H9 (cell line): ENCODE measurements at regions not wholly inside any gene's neighbourhood (a gene's known extent, or its start where the extent isn't known, plus 50 kb on each side); places are given as distances from the start of the nearest gene placed in this dataset.

Experiments used
- DNase-seq: peaks from one replicate; pipeline ENCODE4 v3.0.0-alpha.2; 2017
- H2AFZ ChIP-seq: one replicate; pipeline ENCODE4 v1.6.1; 2013; ENCODE audit warnings: mild to moderate bottlenecking, low read length, control low read depth, moderate library complexity
- H2AK5ac ChIP-seq: 2 replicates; pipeline ENCODE4 v1.6.1; 2013; ENCODE audit warnings: low read length, control low read depth, mixed read lengths; ENCODE audit not compliant: insufficient read length
- H2BK120ac ChIP-seq: one replicate; pipeline ENCODE4 v1.6.1; 2013; ENCODE audit warnings: low read depth, mild to moderate bottlenecking, low read length, control low read depth, inconsistent platforms; ENCODE audit not compliant: poor library complexity, severe bottlenecking
- H2BK12ac ChIP-seq: 2 replicates; pipeline ENCODE4 v1.6.1; 2013; ENCODE audit warnings: low read length, control low read depth, mixed read lengths, low read depth; ENCODE audit not compliant: insufficient read length
- H2BK15ac ChIP-seq: 2 replicates; pipeline ENCODE4 v1.6.1; 2013; ENCODE audit warnings: low read depth, low read length, control low read depth
- H2BK20ac ChIP-seq: one replicate; pipeline ENCODE4 v1.6.1; 2013; ENCODE audit warnings: low read depth, mild to moderate bottlenecking, low read length, control low read depth, inconsistent platforms; ENCODE audit not compliant: poor library complexity, severe bottlenecking
- H2BK5ac ChIP-seq: 2 replicates; pipeline ENCODE4 v1.6.1; 2013; ENCODE audit warnings: low read length, control low read depth, mixed read lengths; ENCODE audit not compliant: insufficient read length
- H3K14ac ChIP-seq: 2 replicates; pipeline ENCODE4 v1.6.1; 2013; ENCODE audit warnings: low read length, control low read depth; ENCODE audit not compliant: insufficient read depth
- H3K18ac ChIP-seq: 2 replicates; pipeline ENCODE4 v1.6.1; 2013; ENCODE audit warnings: low read depth, mild to moderate bottlenecking, mixed read lengths, low read length, control low read depth; ENCODE audit not compliant: insufficient read length
- H3K23ac ChIP-seq: 2 replicates; pipeline ENCODE4 v1.6.1; 2013; ENCODE audit warnings: low read length, control low read depth, mixed read lengths, low read depth; ENCODE audit not compliant: insufficient read length
- H3K23me2 ChIP-seq: 2 replicates; pipeline ENCODE4 v1.6.1; 2013; ENCODE audit warnings: low read depth, mild to moderate bottlenecking, mixed read lengths, low read length, control low read depth; ENCODE audit not compliant: insufficient read length, poor library complexity, severe bottlenecking
- H3K27ac ChIP-seq: 2 replicates; pipeline ENCODE4 v1.5.1; 2013; ENCODE audit warnings: low read length, control low read depth, mixed read lengths, low read depth; ENCODE audit not compliant: insufficient read length
- H3K27me3 ChIP-seq: 2 replicates; pipeline ENCODE4 v1.6.1; 2013; ENCODE audit warnings: low read length, control low read depth, inconsistent platforms; ENCODE audit not compliant: insufficient read depth
- H3K4ac ChIP-seq: 2 replicates; pipeline ENCODE4 v1.6.1; 2013; ENCODE audit warnings: low read depth, mild to moderate bottlenecking, control low read depth, inconsistent platforms, low read length, moderate library complexity
- H3K4me1 ChIP-seq: 2 replicates; pipeline ENCODE4 v1.6.1; 2013; ENCODE audit warnings: low read length, control low read depth, inconsistent platforms; ENCODE audit not compliant: insufficient read depth
- H3K4me2 ChIP-seq: 2 replicates; pipeline ENCODE4 v1.6.1; 2013; ENCODE audit warnings: low read length, control low read depth, mixed read lengths; ENCODE audit not compliant: insufficient read length, insufficient read depth
- H3K56ac ChIP-seq: 2 replicates; pipeline ENCODE4 v1.6.1; 2013; ENCODE audit warnings: low read depth, mild to moderate bottlenecking, mixed read lengths, low read length, control low read depth; ENCODE audit not compliant: insufficient read length
- H3K79me1 ChIP-seq: 2 replicates; pipeline ENCODE4 v1.6.1; 2013; ENCODE audit warnings: low read depth, mild to moderate bottlenecking, moderate library complexity, low read length, control low read depth, inconsistent platforms; ENCODE audit not compliant: insufficient read depth, poor library complexity, severe bottlenecking
- H3K79me2 ChIP-seq: 2 replicates; pipeline ENCODE4 v1.6.1; 2013; ENCODE audit warnings: low read length, control low read depth, inconsistent platforms; ENCODE audit not compliant: insufficient read depth
- H3K9ac ChIP-seq: 2 replicates; pipeline ENCODE4 v1.6.1; 2013; ENCODE audit warnings: low read length, control low read depth, mixed read lengths; ENCODE audit not compliant: insufficient read length; ENCODE audit errors: extremely low read depth
- H3K9me3 ChIP-seq: one replicate; pipeline ENCODE4 v1.6.1; 2013; ENCODE audit warnings: low read depth, low read length, inconsistent platforms; ENCODE audit not compliant: control insufficient read depth
- H3T11ph ChIP-seq: one replicate; pipeline ENCODE4 v1.6.1; 2013; ENCODE audit warnings: mild to moderate bottlenecking, low read length, control low read depth, inconsistent platforms
- H4K20me1 ChIP-seq: one replicate; pipeline ENCODE4 v1.6.1; 2013; ENCODE audit not compliant: control insufficient read depth, insufficient read length, insufficient read depth
- H4K5ac ChIP-seq: 2 replicates; pipeline ENCODE4 v1.6.1; 2013; ENCODE audit warnings: low read depth, mild to moderate bottlenecking, mixed read lengths, low read length, control low read depth; ENCODE audit not compliant: insufficient read length
- H4K8ac ChIP-seq: replicated peaks from 2 replicates; pipeline ENCODE4 v1.6.1; 2013; ENCODE audit warnings: low read length, control low read depth, mixed read lengths, low read depth; ENCODE audit not compliant: insufficient read length
- H4K91ac ChIP-seq: 2 replicates; pipeline ENCODE4 v1.6.1; 2013; ENCODE audit warnings: low read depth, mild to moderate bottlenecking, moderate library complexity, mixed read lengths, low read length, control low read depth; ENCODE audit not compliant: insufficient read length
- H3K27ac Mint-ChIP-seq, 3 experiments: 2 replicates in 2 of 3; 3 replicates in 1 of 3; pipeline ENCODE4 v1.8.0; 2020 to 2021; ENCODE audit warnings: mixed read lengths in 3 of 3, mild to moderate bottlenecking in 1 of 3, moderate library complexity in 1 of 3
- H3K27me3 Mint-ChIP-seq: 2 replicates; pipeline ENCODE4 v1.8.0; 2021; ENCODE audit warnings: low read depth, mild to moderate bottlenecking, moderate library complexity, mixed read lengths
- H3K36me3 Mint-ChIP-seq, 3 experiments: 2 replicates in 2 of 3; 3 replicates in 1 of 3; pipeline ENCODE4 v1.8.0; 2020 to 2021; ENCODE audit warnings: low read depth in 3 of 3, mixed read lengths in 3 of 3; ENCODE audit not compliant: insufficient read depth in 1 of 3
- H3K4me1 Mint-ChIP-seq, 2 experiments: 2 replicates each; pipeline ENCODE4 v1.8.0; 2020; ENCODE audit warnings: mixed read lengths in 2 of 2
- H3K4me3 Mint-ChIP-seq, 2 experiments: 2 replicates in 1 of 2; 3 replicates in 1 of 2; pipeline ENCODE4 v1.8.0; 2020 to 2021; ENCODE audit warnings: mild to moderate bottlenecking in 2 of 2, mixed read lengths in 2 of 2, moderate library complexity in 1 of 2
- H3K9me3 Mint-ChIP-seq, 2 experiments: 2 replicates in 1 of 2; 3 replicates in 1 of 2; pipeline ENCODE4 v1.8.0; 2020; ENCODE audit warnings: mild to moderate bottlenecking in 2 of 2, mixed read lengths in 2 of 2, moderate library complexity in 1 of 2
- WGBS: extraction: QIAGEN DNeasy Blood & Tissue Kit; methylation state at CpG from one replicate; pipeline ENCODE4 v1.1.7; 2013; ENCODE audit warnings: missing lambda C conversion rate, low lambda C conversion rate, mixed read lengths; ENCODE audit not compliant: insufficient read length; ENCODE audit errors: extremely low coverage; 5-methylcytosine and 5-hydroxymethylcytosine counted together
- TF ChIP-seq, protein P1 (sequence below): fragments of 200-600 bp; sonication (generic); conservative IDR thresholded peaks from 3 replicates; pipeline ENCODE4 v1.8.0; 2021; ENCODE audit warnings: antibody characterized with exemption, mild to moderate bottlenecking

DNA sequence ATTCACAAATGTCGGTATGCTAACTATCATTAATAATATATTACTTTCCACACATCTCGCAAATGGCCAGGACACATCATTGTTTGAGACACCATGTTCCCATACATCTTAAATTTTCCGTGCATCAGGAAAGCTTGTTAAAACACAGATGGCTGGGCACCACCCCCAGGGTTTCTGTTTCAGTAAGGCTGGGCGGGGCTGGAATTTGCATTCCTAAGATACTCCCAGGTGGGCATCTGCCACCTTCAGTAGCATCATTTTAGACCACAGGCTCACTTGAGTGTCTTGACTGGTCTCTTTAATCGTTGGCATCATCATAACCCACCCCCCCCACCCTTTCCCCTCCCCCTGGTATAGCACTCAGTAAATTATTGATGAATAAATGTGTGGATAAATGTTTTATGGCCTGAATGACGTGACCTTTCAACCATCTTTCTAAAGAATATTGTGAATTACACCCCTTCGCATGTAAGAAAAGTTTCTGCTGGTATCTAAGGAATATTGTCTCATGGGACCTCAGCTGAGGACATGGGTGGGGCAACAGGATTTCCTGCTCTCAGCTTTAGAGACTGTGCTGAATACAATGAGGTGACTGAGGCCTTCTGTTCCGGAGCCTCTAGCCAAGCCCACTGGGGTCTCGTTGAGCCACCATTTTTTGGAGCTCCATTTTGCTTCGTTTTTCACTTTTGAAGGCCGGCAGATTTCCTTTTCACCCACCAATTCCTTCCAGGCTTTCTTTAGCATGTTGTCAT is 124.1 kb upstream of the NEDD9 start:
- no peaks in the 10 kb centered on the region for H3K23me2 ChIP-seq
- Mint-ChIP-seq H3K9me3 (no peaks in the 10 kb centered on the region; a peak in 2 of 5 replicates), H3K27ac (no peak overlapping the region), H3K4me1 (peaks cover 2 to 5% of the 10 kb centered on the region in 2 experiments; a peak in 1 of 4 replicates), H3K27me3 (no peaks in the 10 kb centered on the region), H3K4me3 (no peak overlapping the region), H3K36me3 (no peaks in the 10 kb centered on the region; a peak in 1 of 7 replicates)
- no peak overlapping the region for H2BK15ac ChIP-seq
- H3K27me3 ChIP-seq: no peaks in the 10 kb centered on the region
- no peak overlapping the region for H4K5ac ChIP-seq
- no peaks in the 10 kb centered on the region for H3K79me1 ChIP-seq
- H3K14ac ChIP-seq: no peak overlapping the region
- H3K18ac ChIP-seq: no peak overlapping the region
- H2AFZ ChIP-seq: no peak overlapping the region
- H2BK20ac ChIP-seq: no peak overlapping the region
- H3T11ph ChIP-seq: no peak overlapping the region
- H2BK12ac ChIP-seq: no peak overlapping the region
- no peaks in the 10 kb centered on the region for H3K9me3 ChIP-seq
- H3K27ac ChIP-seq: no peak overlapping the region
- H3K56ac ChIP-seq: no peak overlapping the region
- no peak overlapping the region for H3K4me2 ChIP-seq
- no peak overlapping the region for H3K9ac ChIP-seq
- DNase-seq: no peak
- no CpG with 5 or more reads among the region's 11 CpGs for WGBS
- H3K4me1 ChIP-seq: no peaks in the 10 kb centered on the region
- H4K20me1 ChIP-seq: no peaks in the 10 kb centered on the region
- H2BK120ac ChIP-seq: no peak overlapping the region
- H3K4ac ChIP-seq: no peak overlapping the region
- no peak overlapping the region for H3K23ac ChIP-seq
- no peak overlapping the region for H4K91ac ChIP-seq
- no peak overlapping the region for H2AK5ac ChIP-seq
- TF ChIP-seq, protein P1, sequence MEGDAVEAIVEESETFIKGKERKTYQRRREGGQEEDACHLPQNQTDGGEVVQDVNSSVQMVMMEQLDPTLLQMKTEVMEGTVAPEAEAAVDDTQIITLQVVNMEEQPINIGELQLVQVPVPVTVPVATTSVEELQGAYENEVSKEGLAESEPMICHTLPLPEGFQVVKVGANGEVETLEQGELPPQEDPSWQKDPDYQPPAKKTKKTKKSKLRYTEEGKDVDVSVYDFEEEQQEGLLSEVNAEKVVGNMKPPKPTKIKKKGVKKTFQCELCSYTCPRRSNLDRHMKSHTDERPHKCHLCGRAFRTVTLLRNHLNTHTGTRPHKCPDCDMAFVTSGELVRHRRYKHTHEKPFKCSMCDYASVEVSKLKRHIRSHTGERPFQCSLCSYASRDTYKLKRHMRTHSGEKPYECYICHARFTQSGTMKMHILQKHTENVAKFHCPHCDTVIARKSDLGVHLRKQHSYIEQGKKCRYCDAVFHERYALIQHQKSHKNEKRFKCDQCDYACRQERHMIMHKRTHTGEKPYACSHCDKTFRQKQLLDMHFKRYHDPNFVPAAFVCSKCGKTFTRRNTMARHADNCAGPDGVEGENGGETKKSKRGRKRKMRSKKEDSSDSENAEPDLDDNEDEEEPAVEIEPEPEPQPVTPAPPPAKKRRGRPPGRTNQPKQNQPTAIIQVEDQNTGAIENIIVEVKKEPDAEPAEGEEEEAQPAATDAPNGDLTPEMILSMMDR: no peak
- peaks cover 1% of the 10 kb centered on the region; the same call in 1 of the 2 replicates for H3K79me2 ChIP-seq
- H2BK5ac ChIP-seq: no peak overlapping the region
- no peak overlapping the region for H4K8ac ChIP-seq
